Neutrophil (primary cell): ENCODE measurements at regions not wholly inside any gene's neighbourhood (a gene's known extent, or its start where the extent isn't known, plus 50 kb on each side); places are given as distances from the start of the nearest gene placed in this dataset.

Experiments used
- H3K27ac ChIP-seq: fragments of 200-600 bp; sonication (generic); 2 replicates; pipeline ENCODE4 v1.5.1; 2016; ENCODE audit warnings: mild to moderate bottlenecking, moderate library complexity
- H3K27me3 ChIP-seq: fragments of 200-600 bp; sonication (generic); 2 replicates; pipeline ENCODE4 v1.6.0; 2016; ENCODE audit warnings: mild to moderate bottlenecking
- H3K36me3 ChIP-seq: fragments of 200-600 bp; sonication (generic); 2 replicates; pipeline ENCODE4 v1.5.1; 2017
- H3K4me1 ChIP-seq, 2 experiments: fragments of 200-600 bp in 1 of 2; sonication (generic) in 1 of 2; 1 replicate in 1 of 2; 2 replicates in 1 of 2; pipeline versions ENCODE4 v1.5.1 to v1.6.1; 2013 to 2016; ENCODE audit warnings: low read depth in 1 of 2, low read length in 1 of 2, mild to moderate bottlenecking in 1 of 2, moderate library complexity in 1 of 2; ENCODE audit not compliant: control insufficient read depth in 1 of 2, insufficient read depth in 1 of 2
- H3K4me3 ChIP-seq, 2 experiments: fragments of 200-600 bp in 1 of 2; sonication (generic) in 1 of 2; 1 replicate in 1 of 2; 2 replicates in 1 of 2; pipeline ENCODE4 v1.5.1; 2013 to 2016; ENCODE audit warnings: low read depth in 1 of 2, low read length in 1 of 2, mild to moderate bottlenecking in 1 of 2, moderate library complexity in 1 of 2
- H3K9me3 ChIP-seq: fragments of 200-600 bp; sonication (generic); 2 replicates; pipeline ENCODE4 v1.5.1; 2016
- CTCF ChIP-seq: fragments of 200-600 bp; sonication (generic); IDR thresholded peaks from 2 replicates; pipeline ENCODE4 v1.5.1; 2016; ENCODE audit warnings: antibody characterized with exemption

- no peaks in the 10 kb centered on the region for H3K4me1 ChIP-seq
- H3K36me3 ChIP-seq: no peaks in the 10 kb centered on the region
- TF ChIP-seq CTCF: no peak
- no peak overlapping the region for H3K27ac ChIP-seq
- no peaks in the 10 kb centered on the region for H3K9me3 ChIP-seq
- no peak overlapping the region for H3K4me3 ChIP-seq
- H3K27me3 ChIP-seq: no peaks in the 10 kb centered on the region
Measured at GRCh38 chr13:112124141-112124540, 57.2 kb downstream of the SOX1 start.

DNA sequence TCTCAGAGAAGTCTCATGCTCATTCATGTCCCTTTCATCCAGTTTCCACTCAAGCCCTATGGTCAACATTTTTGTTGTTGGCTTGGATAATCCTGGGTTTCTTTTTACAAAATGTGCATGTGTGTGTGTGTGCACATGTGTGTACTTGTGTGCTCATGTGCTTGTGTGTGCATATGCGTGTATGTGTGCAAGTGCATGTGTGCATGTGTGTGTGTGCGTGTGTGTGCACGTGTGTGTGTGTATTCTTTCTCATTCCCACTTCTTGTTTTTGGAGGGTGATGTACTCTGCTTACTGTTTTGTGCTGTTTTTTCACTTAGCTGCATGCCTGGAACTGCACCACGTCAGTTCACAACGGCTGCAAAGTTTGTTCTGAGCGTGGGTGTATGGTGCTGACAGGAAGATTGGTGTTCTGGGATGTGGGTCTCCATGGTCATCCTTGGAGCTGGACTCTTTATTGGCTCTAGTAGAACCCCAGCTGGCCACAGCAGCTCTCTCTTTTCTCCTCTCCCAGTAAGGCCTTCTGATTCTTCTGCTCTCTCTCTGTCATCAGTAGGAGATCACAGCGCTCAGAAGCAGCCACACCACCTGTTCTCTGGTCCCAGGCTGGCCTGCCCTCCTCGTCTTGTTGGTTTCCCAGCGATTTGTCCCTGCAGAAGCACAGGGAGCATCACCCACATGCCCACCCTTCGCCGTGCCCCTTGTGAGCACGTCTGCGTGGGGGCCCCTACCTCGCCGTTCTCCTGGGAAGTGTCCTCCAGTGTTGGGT is 60.8 kb downstream of the SOX1 start:
- Histone ChIP-seq H3K27ac (no peak overlapping the region), H3K36me3 (no peaks in the 10 kb centered on the region), H3K27me3 (no peaks in the 10 kb centered on the region), H3K4me3 (no peak overlapping the region), H3K4me1 (no peaks in the 10 kb centered on the region), H3K9me3 (no peaks in the 10 kb centered on the region)
- no peak for TF ChIP-seq CTCF

GRCh38 chr13:112128331-112128610 is 61.3 kb downstream of the SOX1 start:
- Histone ChIP-seq H3K27ac (no peak overlapping the region), H3K4me1 (no peaks in the 10 kb centered on the region), H3K4me3 (no peak overlapping the region), H3K27me3 (no peaks in the 10 kb centered on the region), H3K36me3 (no peaks in the 10 kb centered on the region), H3K9me3 (no peaks in the 10 kb centered on the region)
- TF ChIP-seq CTCF: no peak

DNA sequence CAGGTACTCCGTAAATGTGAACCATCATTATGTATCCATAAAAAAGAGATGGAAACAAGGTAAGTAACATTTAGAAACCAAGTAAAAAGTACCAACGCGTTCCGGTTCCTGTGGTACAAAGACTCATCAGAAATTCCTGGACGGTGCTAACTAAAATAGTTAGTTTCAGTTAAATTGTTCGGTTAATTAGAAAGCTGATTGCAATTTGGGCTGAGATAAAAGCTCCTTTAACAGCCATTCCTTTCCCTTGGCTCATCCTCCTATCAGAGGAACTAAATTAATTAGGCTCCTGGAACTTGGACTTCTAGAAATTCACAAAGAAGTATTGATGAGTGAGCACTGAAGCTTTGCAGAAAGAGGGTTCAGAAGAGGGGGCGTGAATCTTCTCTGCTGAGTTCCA is 63.5 kb downstream of the SOX1 start:
- Histone ChIP-seq H3K27ac (no peak overlapping the region), H3K27me3 (no peaks in the 10 kb centered on the region), H3K9me3 (no peaks in the 10 kb centered on the region), H3K4me3 (no peak overlapping the region), H3K36me3 (no peaks in the 10 kb centered on the region), H3K4me1 (no peaks in the 10 kb centered on the region)
- no peak for TF ChIP-seq CTCF

DNA sequence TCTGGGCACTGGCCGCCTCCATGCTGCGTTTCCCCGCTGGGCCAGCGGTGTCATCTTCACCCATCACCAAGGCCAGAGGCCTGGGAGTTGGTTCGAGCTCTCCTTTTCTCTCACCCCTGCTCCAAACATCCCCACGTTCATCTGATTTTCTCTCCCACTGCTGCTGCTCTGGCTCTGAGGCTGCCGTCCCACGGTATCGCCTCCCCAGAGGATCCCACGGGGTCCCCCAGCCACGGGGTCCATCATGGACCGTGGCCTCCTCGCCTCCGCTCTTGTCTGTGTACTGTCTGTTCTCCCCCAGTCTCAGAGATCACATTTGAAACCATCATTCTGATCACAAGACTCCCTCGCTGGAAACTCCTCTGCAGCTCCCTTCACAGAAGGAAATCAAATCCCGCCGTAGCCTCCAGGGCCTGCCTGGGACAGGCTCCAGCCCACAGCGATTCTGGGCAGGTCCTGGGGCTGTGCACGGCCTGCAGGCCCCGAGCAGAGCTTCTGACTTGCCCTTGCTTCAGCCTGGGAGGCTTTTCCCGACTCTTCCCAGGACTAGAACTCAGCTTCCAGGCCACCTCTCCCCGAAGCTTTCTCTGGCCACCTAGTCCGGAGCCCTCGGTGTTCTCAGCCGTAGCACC is 64.2 kb downstream of the SOX1 start:
- TF ChIP-seq CTCF: no peak
- Histone ChIP-seq H3K4me3 (no peak overlapping the region), H3K27me3 (no peaks in the 10 kb centered on the region), H3K27ac (no peak overlapping the region), H3K4me1 (no peaks in the 10 kb centered on the region), H3K36me3 (no peaks in the 10 kb centered on the region), H3K9me3 (no peaks in the 10 kb centered on the region)
